ENCODE measurements at regions not wholly inside any gene's neighbourhood (a gene's known extent, or its start where the extent isn't known, plus 50 kb on each side); places are given as distances from the start of the nearest gene placed in this dataset.

- TF ChIP-seq CTCF (conservative IDR thresholded peaks at IDR 0.05; ENCODE audit: control insufficient read depth, insufficient read depth, low read depth, low read length) = no peak
- H3K4me3 ChIP-seq (ENCODE audit: control insufficient read depth, low read depth, low read length) = no peak overlapping the region
- DNase-seq (ENCODE audit: low read depth) = no peak
Observed at GRCh38 chr12:78395961-78396360, 468.6 kb upstream of the SYT1 start.

GRCh38 chr12:78396538-78396937 is 468.0 kb upstream of the SYT1 start:
- no peak overlapping the region for H3K4me3 ChIP-seq (ENCODE audit: control insufficient read depth, low read depth, low read length)
- no peak for TF ChIP-seq CTCF (conservative IDR thresholded peaks at IDR 0.05; ENCODE audit: control insufficient read depth, insufficient read depth, low read depth, low read length)
- no peak for DNase-seq (ENCODE audit: low read depth)

- TF ChIP-seq CTCF (conservative IDR thresholded peaks at IDR 0.05; ENCODE audit: control insufficient read depth, insufficient read depth, low read depth, low read length) = no peak
- peak; percentile 21 for DNase-seq (ENCODE audit: low read depth)
- H3K4me3 ChIP-seq (ENCODE audit: control insufficient read depth, low read depth, low read length) = no peak overlapping the region
Observed at GRCh38 chr12:78398750-78399149, 465.8 kb upstream of the SYT1 start.

- no peak overlapping the region for H3K4me3 ChIP-seq (ENCODE audit: control insufficient read depth, low read depth, low read length)
- DNase-seq (ENCODE audit: low read depth) = peak; percentile 2
- no peak for TF ChIP-seq CTCF (conservative IDR thresholded peaks at IDR 0.05; ENCODE audit: control insufficient read depth, insufficient read depth, low read depth, low read length)
Observed at GRCh38 chr12:78402366-78403134, 462.0 kb upstream of the SYT1 start.

- H3K4me3 ChIP-seq (ENCODE audit: control insufficient read depth, low read depth, low read length) = no peak overlapping the region
- no peak for TF ChIP-seq CTCF (conservative IDR thresholded peaks at IDR 0.05; ENCODE audit: control insufficient read depth, insufficient read depth, low read depth, low read length)
- peak; percentile 82 for DNase-seq (ENCODE audit: low read depth)
Observed at GRCh38 chr12:78403136-78403535, 461.4 kb upstream of the SYT1 start.

GRCh38 chr12:78403681-78404080 is 460.9 kb upstream of the SYT1 start:
- TF ChIP-seq CTCF (conservative IDR thresholded peaks at IDR 0.05; ENCODE audit: control insufficient read depth, insufficient read depth, low read depth, low read length) = no peak
- DNase-seq (ENCODE audit: low read depth) = peak; percentile 84
- H3K4me3 ChIP-seq (ENCODE audit: control insufficient read depth, low read depth, low read length) = no peak overlapping the region
